ENCODE measurements at regions not wholly inside any gene's neighbourhood (a gene's known extent, or its start where the extent isn't known, plus 50 kb on each side); places are given as distances from the start of the nearest gene placed in this dataset.

DNA sequence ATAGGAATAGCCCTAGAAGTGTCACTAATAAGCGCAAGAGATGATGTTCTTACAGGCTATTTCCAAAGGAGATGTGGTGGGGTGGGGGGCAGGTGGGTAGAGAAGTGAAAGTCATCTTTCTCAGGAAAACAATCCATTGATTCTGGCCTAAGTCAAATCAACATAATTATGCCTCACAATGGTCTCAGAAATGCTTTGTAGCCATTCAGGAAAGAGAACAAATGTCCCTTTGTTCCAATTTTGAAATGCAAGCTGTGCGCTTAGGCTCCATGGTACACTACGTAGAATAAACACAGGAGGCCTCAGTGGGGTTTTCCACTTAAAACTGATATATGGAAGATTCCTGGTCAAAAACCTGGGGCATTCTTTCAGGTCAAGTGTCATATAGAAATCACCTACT is 529.9 kb upstream of the KLHL29 start:
- Histone ChIP-seq H3K27ac (ENCODE audit: low read length) (no peak overlapping the region), H3K79me2 (ENCODE audit: insufficient read depth, low read length) (no peaks in the 10 kb centered on the region), H3K9me3 (ENCODE audit: insufficient read depth, low read length, severe bottlenecking) (no peaks in the 10 kb centered on the region), H3K27me3 (ENCODE audit: insufficient read depth, low read length, poor library complexity) (no peaks in the 10 kb centered on the region), H3K4me2 (ENCODE audit: insufficient read depth, low read length) (no peak overlapping the region), H3K36me3 (ENCODE audit: insufficient read depth, low read length) (no peaks in the 10 kb centered on the region), H4K20me1 (ENCODE audit: insufficient read depth, low read length) (no peaks in the 10 kb centered on the region), H3K4me3 (ENCODE audit: low read depth in 1 of 2, low read length in 2 of 2) (no peak overlapping the region), H2AFZ (ENCODE audit: low read depth, low read length) (no peak overlapping the region), H3K4me1 (ENCODE audit: insufficient read depth, low read length) (no peaks in the 10 kb centered on the region), H3K9ac (ENCODE audit: low read depth, low read length) (no peak overlapping the region)
- TF ChIP-seq EZH2 (IDR thresholded peaks at IDR 0.05; ENCODE audit: borderline replicate concordance, low read depth, low read length, severe bottlenecking): no peak
- ATAC-seq (ENCODE audit: insufficient read depth, low read depth) (no peak), DNase-seq (no peak)

DNA sequence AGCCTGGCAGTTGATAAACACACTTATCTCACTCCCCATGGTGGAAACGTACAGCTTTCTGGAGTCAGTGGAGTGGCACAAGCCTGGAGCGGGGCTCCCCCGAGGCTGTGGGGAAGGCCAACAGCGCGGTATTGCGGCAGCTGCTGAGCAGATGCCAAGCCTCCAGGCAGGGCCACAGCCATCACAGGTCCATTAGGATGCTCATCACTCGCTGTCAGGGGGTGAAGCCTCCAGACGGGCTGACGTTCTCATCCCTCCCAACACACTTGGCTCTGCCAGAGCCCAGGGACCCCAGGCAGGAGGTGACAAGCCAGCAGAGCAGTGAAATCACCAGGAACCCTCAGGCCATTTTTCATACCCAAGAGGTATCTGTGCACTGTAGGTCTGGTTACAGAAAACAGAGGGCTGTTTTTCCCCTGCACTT is 529.2 kb upstream of the KLHL29 start:
- no peak overlapping the region for H3K9ac ChIP-seq (ENCODE audit: low read depth, low read length)
- H3K4me2 ChIP-seq (ENCODE audit: insufficient read depth, low read length): no peak overlapping the region
- no peak overlapping the region for H3K27ac ChIP-seq (ENCODE audit: low read length)
- H2AFZ ChIP-seq (ENCODE audit: low read depth, low read length): no peak overlapping the region
- no peaks in the 10 kb centered on the region for H3K4me1 ChIP-seq (ENCODE audit: insufficient read depth, low read length)
- no peaks in the 10 kb centered on the region for H3K9me3 ChIP-seq (ENCODE audit: insufficient read depth, low read length, severe bottlenecking)
- no peak for ATAC-seq (ENCODE audit: insufficient read depth, low read depth)
- no peak overlapping the region for H3K4me3 ChIP-seq (ENCODE audit: low read depth in 1 of 2, low read length in 2 of 2)
- TF ChIP-seq CTCF (IDR thresholded peaks at IDR 0.05; ENCODE audit: borderline replicate concordance, extremely low read depth, low read length, poor library complexity, severe bottlenecking): no peak
- TF ChIP-seq EZH2 (IDR thresholded peaks at IDR 0.05; ENCODE audit: borderline replicate concordance, low read depth, low read length, severe bottlenecking): no peak
- no peaks in the 10 kb centered on the region for H4K20me1 ChIP-seq (ENCODE audit: insufficient read depth, low read length)
- no peaks in the 10 kb centered on the region for H3K79me2 ChIP-seq (ENCODE audit: insufficient read depth, low read length)
- H3K27me3 ChIP-seq (ENCODE audit: insufficient read depth, low read length, poor library complexity): no peaks in the 10 kb centered on the region
- no peaks in the 10 kb centered on the region for H3K36me3 ChIP-seq (ENCODE audit: insufficient read depth, low read length)
- no peak for DNase-seq

GRCh38 chr2:22867973-22868372 is 517.0 kb upstream of the KLHL29 start:
- no peak overlapping the region for H3K9ac ChIP-seq (ENCODE audit: low read depth, low read length)
- H3K27ac ChIP-seq (ENCODE audit: low read length): no peak overlapping the region

DNA sequence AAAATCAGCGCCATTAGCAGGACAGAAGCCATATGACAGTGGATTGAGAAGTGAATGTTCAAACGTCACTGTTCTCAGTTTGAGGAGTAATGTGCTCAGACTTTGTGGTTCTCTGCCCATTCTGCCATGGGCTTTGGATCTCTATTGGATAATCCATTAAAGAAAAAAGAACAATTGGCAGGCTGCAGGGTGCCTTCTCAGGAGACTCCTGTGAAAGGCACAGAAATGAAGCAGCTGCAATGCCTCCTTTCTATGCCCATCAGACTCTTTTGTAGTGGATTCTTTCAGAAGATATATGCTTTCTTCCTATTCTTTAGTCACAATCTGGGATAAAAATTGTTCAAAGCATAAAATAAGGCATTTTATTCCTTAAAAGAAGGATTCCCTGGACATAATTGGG is 506.9 kb upstream of the KLHL29 start:
- H3K79me2 ChIP-seq (ENCODE audit: insufficient read depth, low read length): no peaks in the 10 kb centered on the region
- DNase-seq (no peak), ATAC-seq (ENCODE audit: insufficient read depth, low read depth) (no peak)
- H4K20me1 ChIP-seq (ENCODE audit: insufficient read depth, low read length): no peaks in the 10 kb centered on the region
- H3K9ac ChIP-seq (ENCODE audit: low read depth, low read length): no peak overlapping the region
- H3K4me3 ChIP-seq (ENCODE audit: low read depth in 1 of 2, low read length in 2 of 2): no peak overlapping the region
- no peaks in the 10 kb centered on the region for H3K36me3 ChIP-seq (ENCODE audit: insufficient read depth, low read length)
- TF ChIP-seq CTCF (IDR thresholded peaks at IDR 0.05; ENCODE audit: borderline replicate concordance, extremely low read depth, low read length, poor library complexity, severe bottlenecking) (no peak), EZH2 (IDR thresholded peaks at IDR 0.05; ENCODE audit: borderline replicate concordance, low read depth, low read length, severe bottlenecking) (no peak)
- no peak overlapping the region for H2AFZ ChIP-seq (ENCODE audit: low read depth, low read length)
- no peaks in the 10 kb centered on the region for H3K9me3 ChIP-seq (ENCODE audit: insufficient read depth, low read length, severe bottlenecking)
- H3K4me2 ChIP-seq (ENCODE audit: insufficient read depth, low read length): no peak overlapping the region
- H3K4me1 ChIP-seq (ENCODE audit: insufficient read depth, low read length): no peaks in the 10 kb centered on the region
- H3K27ac ChIP-seq (ENCODE audit: low read length): no peak overlapping the region
- no peaks in the 10 kb centered on the region for H3K27me3 ChIP-seq (ENCODE audit: insufficient read depth, low read length, poor library complexity)

More at GRCh38 chr2:22867973-22868372, 517.0 kb upstream of the KLHL29 start:
- Histone ChIP-seq H3K4me2 (ENCODE audit: insufficient read depth, low read length) (no peak overlapping the region), H4K20me1 (ENCODE audit: insufficient read depth, low read length) (no peaks in the 10 kb centered on the region), H3K4me1 (ENCODE audit: insufficient read depth, low read length) (no peaks in the 10 kb centered on the region), H3K27me3 (ENCODE audit: insufficient read depth, low read length, poor library complexity) (no peaks in the 10 kb centered on the region), H2AFZ (ENCODE audit: low read depth, low read length) (no peak overlapping the region), H3K4me3 (ENCODE audit: low read depth in 1 of 2, low read length in 2 of 2) (no peak overlapping the region), H3K36me3 (ENCODE audit: insufficient read depth, low read length) (no peaks in the 10 kb centered on the region), H3K79me2 (ENCODE audit: insufficient read depth, low read length) (no peaks in the 10 kb centered on the region), H3K9me3 (ENCODE audit: insufficient read depth, low read length, severe bottlenecking) (no peaks in the 10 kb centered on the region)
- TF ChIP-seq CTCF (IDR thresholded peaks at IDR 0.05; ENCODE audit: borderline replicate concordance, extremely low read depth, low read length, poor library complexity, severe bottlenecking): no peak
- ATAC-seq (ENCODE audit: insufficient read depth, low read depth) (no peak), DNase-seq (no peak)

All from DND-41 (cell line).